Fibroblast of skin of back (primary cell): ENCODE measurements at regions not wholly inside any gene's neighbourhood (a gene's known extent, or its start where the extent isn't known, plus 50 kb on each side); places are given as distances from the start of the nearest gene placed in this dataset.

Source experiments
- DNase-seq: peaks from one replicate; pipeline ENCODE4 v3.0.0-alpha.2; 2013

- no peak for DNase-seq
These were observed 111.1 kb upstream of the DUSP22 start for GRCh38 chr6:181049-181654.

DNA sequence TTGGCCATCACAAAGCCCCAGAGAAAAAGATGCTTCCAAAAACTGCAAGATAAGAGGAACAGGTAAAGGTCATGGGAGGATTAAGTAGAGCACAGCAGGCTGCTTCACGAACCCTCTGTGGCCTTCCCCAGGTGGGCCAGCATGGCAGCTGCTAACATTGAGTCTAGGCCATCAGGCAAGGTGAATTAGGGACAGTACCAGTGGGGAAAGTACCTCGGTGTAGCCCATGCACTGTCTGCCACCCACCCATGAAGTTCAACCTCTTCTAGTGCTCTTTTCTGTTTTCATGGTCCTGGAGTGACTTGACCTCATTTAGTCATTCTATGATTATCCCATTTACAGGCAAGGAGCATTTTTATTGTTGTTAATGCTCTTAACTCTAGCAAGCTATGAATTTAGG lies 108.6 kb upstream of the DUSP22 start:
- no peak for DNase-seq

- no peak for DNase-seq
These were observed 108.1 kb upstream of the DUSP22 start for GRCh38 chr6:184161-184700.

DNA sequence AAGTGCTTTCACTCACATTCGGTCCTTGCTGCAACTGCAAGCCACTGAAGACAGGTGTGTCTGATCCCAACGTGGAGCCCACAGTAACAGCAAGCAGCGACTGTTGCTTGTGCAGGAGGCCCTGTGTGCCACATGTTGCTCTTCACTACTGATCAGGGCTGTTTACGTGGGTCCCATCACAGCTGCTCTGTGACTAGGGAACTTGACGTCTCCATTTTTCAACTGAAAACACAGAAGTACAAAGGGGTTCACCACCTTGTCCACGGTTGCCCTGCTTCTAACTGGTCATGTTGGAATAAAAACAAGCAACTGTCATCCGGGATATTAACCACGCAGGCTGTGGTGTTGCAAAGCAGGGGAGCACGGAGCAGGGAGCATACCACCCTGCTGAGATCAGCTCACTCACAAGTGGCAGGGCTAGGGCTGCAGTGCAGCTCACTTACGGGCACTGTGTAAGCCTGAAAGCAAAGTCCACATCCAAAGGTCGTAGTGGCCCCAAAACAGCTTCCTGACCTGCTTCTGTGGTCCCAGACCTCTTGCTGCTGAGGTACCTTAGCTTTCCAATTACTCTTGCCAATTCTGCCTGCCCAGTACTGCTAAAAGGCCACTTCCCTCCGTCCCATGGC lies 105.8 kb upstream of the DUSP22 start:
- DNase-seq = peak; percentile 19

- no peak for DNase-seq
These were observed 105.0 kb upstream of the DUSP22 start for GRCh38 chr6:187210-187861.

- peak; percentile 73 for DNase-seq
These were observed 103.2 kb upstream of the DUSP22 start for GRCh38 chr6:188821-189655.

DNA sequence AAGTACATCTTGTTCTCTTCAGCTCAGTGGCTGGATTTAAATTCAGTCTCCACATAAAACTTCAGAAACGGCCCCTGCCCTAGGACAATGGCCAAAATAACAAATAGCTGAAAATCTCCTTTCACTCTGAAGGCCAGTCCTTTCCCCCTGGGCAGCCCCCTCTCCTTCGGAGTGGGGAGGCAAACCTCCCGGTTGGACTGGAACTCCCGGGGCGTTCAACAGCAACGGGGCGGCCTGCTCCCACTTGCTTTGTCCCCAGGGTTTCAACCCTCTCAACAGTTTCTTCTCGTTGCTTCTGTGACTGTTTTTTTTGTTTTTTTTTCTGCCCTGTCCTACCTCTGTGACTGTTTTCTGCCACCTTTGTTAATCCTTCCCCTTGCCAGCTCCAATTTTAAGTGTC lies 102.6 kb upstream of the DUSP22 start:
- DNase-seq = no peak

GRCh38 chr6:190596-191395 lies 101.5 kb upstream of the DUSP22 start:
- no peak for DNase-seq

DNA sequence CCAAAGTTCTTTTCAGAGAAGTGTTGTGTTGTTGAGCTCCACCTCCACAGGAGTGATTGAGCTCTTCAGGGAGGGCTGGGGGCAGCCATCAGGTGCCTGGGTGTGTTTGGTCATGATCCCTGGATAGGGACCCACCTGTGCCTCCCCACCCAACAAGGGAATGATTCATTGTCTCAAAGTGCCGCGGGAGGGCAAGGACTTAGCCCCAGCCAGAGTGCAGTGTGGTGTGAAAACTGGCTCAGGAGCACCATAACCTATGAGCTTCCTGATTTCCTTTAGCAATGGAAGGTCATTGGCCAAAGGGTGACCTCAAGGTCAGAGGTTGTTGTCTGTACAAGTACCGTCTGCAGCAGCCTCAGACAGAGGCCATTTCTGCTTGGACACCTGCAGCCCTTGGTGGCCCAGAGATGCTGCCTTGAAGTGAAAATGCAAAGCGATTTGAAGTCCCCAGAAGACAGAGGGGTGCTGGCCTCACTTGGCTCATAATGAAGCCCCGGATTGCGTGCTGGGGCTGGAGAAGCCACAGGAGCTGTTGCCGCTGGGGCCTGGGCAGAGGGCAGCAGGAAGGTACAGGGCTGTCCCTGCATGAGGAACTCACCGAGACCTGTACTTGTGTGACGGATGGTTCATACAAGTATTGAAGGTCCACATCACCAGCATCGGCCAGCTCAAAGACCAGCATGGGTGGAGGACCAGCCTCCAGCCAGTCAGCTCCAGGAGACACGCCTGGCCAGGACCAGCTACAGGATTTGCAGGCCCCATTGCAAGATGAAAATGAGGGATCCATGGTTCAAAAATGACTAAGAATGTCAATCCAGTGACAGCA lies 100.6 kb upstream of the DUSP22 start:
- DNase-seq = no peak

DNA sequence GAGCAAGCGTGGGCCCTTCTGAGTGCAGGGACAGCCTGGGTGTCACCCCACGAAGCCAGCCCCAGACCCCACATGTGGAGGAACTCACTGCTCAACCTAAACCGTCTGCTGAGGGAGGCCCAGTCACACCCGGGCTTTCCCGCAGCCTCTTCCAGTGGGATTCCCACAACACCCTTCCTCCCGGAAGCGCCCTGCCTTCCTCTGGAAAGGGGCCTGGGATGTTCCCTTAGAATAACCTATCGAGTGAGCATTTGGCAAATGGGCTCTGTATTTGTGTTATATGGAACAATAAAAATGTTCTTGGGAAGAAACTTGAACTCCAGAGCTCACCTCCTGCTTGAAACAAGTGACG lies 100.0 kb upstream of the DUSP22 start:
- no peak for DNase-seq

- DNase-seq = no peak
These were observed 99.1 kb upstream of the DUSP22 start for GRCh38 chr6:193180-193579.

DNA sequence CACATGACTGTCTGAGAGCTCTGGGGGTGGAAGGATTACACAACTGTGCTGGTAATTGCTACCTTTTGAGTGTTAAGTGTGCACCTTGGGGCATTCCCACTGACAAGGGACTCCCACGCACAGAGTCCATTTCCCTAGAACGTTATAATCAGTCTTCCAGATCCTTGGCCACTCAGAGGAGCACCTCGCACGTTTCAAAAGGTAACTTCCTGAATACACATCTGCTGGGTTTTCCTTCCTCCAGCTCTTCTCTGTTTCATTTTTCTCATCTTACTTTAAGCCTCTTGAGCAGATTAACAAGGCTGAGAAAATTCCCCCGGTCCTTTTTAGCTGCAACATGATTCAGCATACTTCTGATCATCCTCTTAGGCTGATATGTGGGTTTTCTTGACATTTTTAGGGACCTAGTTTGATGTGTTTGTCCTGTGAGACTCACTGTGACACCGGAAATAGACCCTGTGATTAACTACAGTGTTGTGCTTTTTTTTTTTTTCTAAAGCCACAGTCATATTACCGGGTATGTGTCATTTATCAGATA lies 98.4 kb upstream of the DUSP22 start:
- no peak for DNase-seq

GRCh38 chr6:195861-196360 lies 96.4 kb upstream of the DUSP22 start:
- DNase-seq = peak; percentile 8

DNA sequence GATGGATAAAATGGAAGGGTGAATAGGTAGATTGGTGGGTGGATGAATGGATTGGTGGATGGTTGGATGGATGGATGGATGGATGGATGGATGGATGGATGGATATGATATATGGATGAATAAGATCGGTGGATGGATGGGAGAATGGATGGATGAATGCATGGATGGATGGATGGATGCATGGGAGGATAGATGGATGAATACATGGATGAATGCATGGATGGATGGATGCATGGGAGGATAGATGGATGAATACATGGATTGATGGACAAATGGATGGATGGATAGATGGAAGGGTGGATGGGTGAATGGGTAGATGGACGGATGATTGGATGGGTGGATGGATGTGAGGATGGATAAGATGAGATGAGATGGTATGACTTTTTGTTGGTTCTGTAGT lies 95.7 kb upstream of the DUSP22 start:
- DNase-seq = no peak

DNA sequence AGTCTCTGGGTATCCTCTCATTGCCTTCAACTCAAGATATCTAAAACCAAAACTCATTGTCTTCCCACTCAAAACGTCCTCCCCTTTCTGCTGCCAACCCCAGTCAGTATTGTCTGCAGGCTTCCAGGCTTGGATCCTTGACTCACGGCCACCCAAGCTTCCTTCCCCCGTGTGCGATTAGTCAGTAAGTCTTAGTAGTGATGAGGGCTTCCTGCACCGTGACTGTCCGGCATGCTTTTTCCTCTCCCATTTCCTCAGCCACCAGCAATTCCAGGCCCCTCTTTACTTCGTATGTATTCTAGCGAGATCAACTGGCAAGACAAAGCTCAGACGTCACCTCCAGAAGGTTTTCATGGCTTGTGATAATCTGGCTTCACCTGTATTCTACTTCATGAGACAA lies 88.6 kb upstream of the DUSP22 start:
- no peak for DNase-seq

GRCh38 chr6:206264-206663 lies 86.0 kb upstream of the DUSP22 start:
- DNase-seq = no peak

DNA sequence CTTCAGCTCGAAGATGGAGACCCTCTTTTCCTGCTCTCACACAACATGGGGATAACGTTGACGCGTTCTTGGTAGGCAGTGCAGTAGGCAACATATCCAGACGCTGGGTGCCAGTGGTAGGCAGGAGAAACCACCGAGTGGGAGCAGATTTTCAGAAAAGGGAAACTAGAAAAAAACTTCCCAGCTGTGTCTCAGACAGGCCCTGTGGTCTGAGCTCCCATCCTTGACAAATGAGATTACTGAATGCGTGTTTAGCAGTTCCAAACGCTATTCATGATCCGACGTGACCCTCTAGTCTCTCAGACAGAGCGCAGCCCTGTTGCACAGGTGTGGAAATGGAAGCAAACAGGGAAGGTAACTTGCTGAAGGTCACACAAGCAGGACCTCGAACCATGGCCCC lies 83.9 kb upstream of the DUSP22 start:
- no peak for DNase-seq

GRCh38 chr6:208938-209337 lies 83.3 kb upstream of the DUSP22 start:
- no peak for DNase-seq

- no peak for DNase-seq
These were observed 82.7 kb upstream of the DUSP22 start for GRCh38 chr6:209432-210103.

DNA sequence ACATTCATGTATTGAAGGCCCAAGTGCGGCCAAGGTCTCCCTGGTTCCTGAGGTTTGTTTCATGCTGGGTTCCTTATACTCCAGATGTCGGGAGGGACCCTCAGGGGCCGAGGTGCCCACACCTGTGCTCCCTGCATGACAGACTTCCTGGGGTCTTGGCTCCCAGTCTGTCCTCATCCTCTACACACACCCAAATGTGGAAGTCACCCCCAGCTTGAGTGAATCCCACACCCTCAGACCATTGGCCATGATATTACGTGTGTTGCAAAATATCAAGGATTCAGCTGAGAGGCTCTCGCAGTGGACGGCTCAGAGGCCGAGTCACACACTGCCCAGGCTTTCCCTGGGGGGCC lies 82.2 kb upstream of the DUSP22 start:
- DNase-seq = no peak
